Activated T-cell treated with anti-CD3 and anti-CD28 coated beads, Interleukin-2, amount 50 U/mL, for 48 hours (primary cell): ENCODE measurements at regions not wholly inside any gene's neighbourhood (a gene's known extent, or its start where the extent isn't known, plus 50 kb on each side); places are given as distances from the start of the nearest gene placed in this dataset.

Experiments
- DNase-seq, 2 experiments: peaks; one replicate each; pipeline ENCODE4 v3.0.0-alpha.2; 2020

- DNase-seq: no peak
These were observed 394.8 kb downstream of the CSNK1G3 start for GRCh38 chr5:123906698-123907295.

GRCh38 chr5:123885081-123885480, 373.1 kb downstream of the CSNK1G3 start:
- DNase-seq: no peak

GRCh38 chr5:123882965-123883345, 371.0 kb downstream of the CSNK1G3 start:
- DNase-seq: no peak

- DNase-seq: no peak
These were observed 370.5 kb downstream of the CSNK1G3 start for GRCh38 chr5:123882319-123882964.

GRCh38 chr5:123881759-123882244, 369.8 kb downstream of the CSNK1G3 start:
- no peak for DNase-seq

- no peak for DNase-seq
These were observed 368.9 kb downstream of the CSNK1G3 start for GRCh38 chr5:123880875-123881274.

GRCh38 chr5:123879071-123879470, 367.1 kb downstream of the CSNK1G3 start:
- DNase-seq: no peak

- DNase-seq: no peak
These were observed 364.4 kb downstream of the CSNK1G3 start for GRCh38 chr5:123876276-123876790.

GRCh38 chr5:123875561-123876275, 363.7 kb downstream of the CSNK1G3 start:
- DNase-seq: no peak

- DNase-seq: no peak
These were observed 362.7 kb downstream of the CSNK1G3 start for GRCh38 chr5:123874600-123875201.

GRCh38 chr5:123873846-123874245, 361.9 kb downstream of the CSNK1G3 start:
- DNase-seq: no peak

- no peak for DNase-seq
These were observed 359.4 kb downstream of the CSNK1G3 start for GRCh38 chr5:123871373-123871772.

- DNase-seq: no peak
These were observed 356.9 kb downstream of the CSNK1G3 start for GRCh38 chr5:123868881-123869280.

- DNase-seq: no peak
These were observed 356.3 kb downstream of the CSNK1G3 start for GRCh38 chr5:123868267-123868666.

- DNase-seq: no peak
These were observed 353.7 kb downstream of the CSNK1G3 start for GRCh38 chr5:123865641-123866040.

GRCh38 chr5:123864578-123864977, 352.6 kb downstream of the CSNK1G3 start:
- no peak for DNase-seq

GRCh38 chr5:123858938-123859337, 347.0 kb downstream of the CSNK1G3 start:
- no peak for DNase-seq

GRCh38 chr5:123856766-123857165, 344.8 kb downstream of the CSNK1G3 start:
- DNase-seq: no peak

GRCh38 chr5:123855609-123856008, 343.6 kb downstream of the CSNK1G3 start:
- no peak for DNase-seq

GRCh38 chr5:123845356-123846100, 333.6 kb downstream of the CSNK1G3 start:
- DNase-seq: no peak

- no peak for DNase-seq
These were observed 332.9 kb downstream of the CSNK1G3 start for GRCh38 chr5:123844873-123845272.

GRCh38 chr5:123835421-123835820, 323.4 kb downstream of the CSNK1G3 start:
- no peak for DNase-seq

GRCh38 chr5:123830575-123830974, 318.6 kb downstream of the CSNK1G3 start:
- DNase-seq: no peak
